ENCODE measurements at regions not wholly inside any gene's neighbourhood (a gene's known extent, or its start where the extent isn't known, plus 50 kb on each side); places are given as distances from the start of the nearest gene placed in this dataset.

DNA sequence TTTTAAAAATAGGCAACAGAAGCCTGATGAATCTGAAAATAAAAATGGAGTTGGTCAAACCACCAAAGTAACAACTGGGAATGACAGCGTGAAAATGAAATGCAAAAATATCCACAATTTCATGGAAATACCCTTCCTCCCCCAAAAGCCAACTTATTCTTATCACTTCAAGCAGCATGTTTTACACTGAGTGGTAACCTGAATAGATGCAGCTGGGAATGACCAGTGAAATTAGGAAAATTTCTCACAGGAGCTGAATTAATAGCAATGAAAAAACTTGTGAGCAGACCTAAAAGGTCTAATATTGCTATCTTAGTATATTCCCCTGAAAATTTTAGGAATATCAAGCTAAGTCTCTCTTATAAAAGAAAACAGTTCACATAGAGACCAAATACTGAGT lies 239.0 kb downstream of the PCDH18 start:
- H3K14ac ChIP-seq (replicated peaks; ENCODE audit: low read depth, low read length), result no peak overlapping the region
- intact Hi-C loops (cut with micrococcal nuclease), result no loop called here
- H3K18ac ChIP-seq (ENCODE audit: low read depth, low read length), result peak overlapping the region; percentile 84; the same call in 1 of the 2 replicates
- no peak overlapping the region for H2AK5ac ChIP-seq (ENCODE audit: low read depth, low read length)
- no peak overlapping the region for H2AK9ac ChIP-seq (replicated peaks; ENCODE audit: low read depth, low read length, poor library complexity)
- no peak overlapping the region for H3K9ac ChIP-seq (ENCODE audit: low read depth, low read length)
- TF ChIP-seq RFX5 (IDR thresholded peaks at IDR 0.05; ENCODE audit: low read depth, low read length) (no peak), MXI1 (IDR thresholded peaks at IDR 0.05; ENCODE audit: borderline replicate concordance, low read depth, low read length) (no peak)
- no peak overlapping the region for H3K23ac ChIP-seq (ENCODE audit: low read depth, low read length)
- H2BK5ac ChIP-seq (ENCODE audit: low read depth, low read length, poor library complexity, severe bottlenecking), result no peak overlapping the region
- in situ Hi-C loops (cut with MboI; ENCODE audit: low sequenced_read_pairs), result loop anchor here (25.0 kb wide), 1 partner anchor 219 kb away; no protein-coding TSS in a partner anchor
- no peak overlapping the region for H2BK15ac ChIP-seq (ENCODE audit: low read depth, low read length)
- H3K4ac ChIP-seq (ENCODE audit: low read depth, low read length), result no peak overlapping the region
- BruUV-seq (replicated peaks), result no TSS peak
- WGBS, 2 experiments (ENCODE audit: extremely low coverage in 2 of 2, insufficient read length in 1 of 2), result no CpG with 5 or more reads among the region's 1 CpG
- peak overlapping the region in 1 of 2 experiments; percentile 47; a peak in 1 of 4 replicates for H4K8ac ChIP-seq (ENCODE audit: low read depth in 2 of 2, low read length in 2 of 2)
- H2AFZ ChIP-seq (replicated peaks; ENCODE audit: low read length, poor library complexity), result no peak overlapping the region
- no peaks in the 10 kb centered on the region for H3K9me1 ChIP-seq (ENCODE audit: insufficient read depth, low read length)
- DNase-seq (no peak), ATAC-seq (ENCODE audit: low read depth) (no peak)
- dilution Hi-C loops (cut with HindIII; ENCODE audit: low sequenced_read_pairs, unreplicated experiment), result no loop called here
- POLR2A ChIA-PET (ENCODE audit: unreplicated experiment), result interaction anchor here (0.6 kb wide), 1 partner anchor 99 kb away, joined by 3 read pairs; no protein-coding TSS in a partner anchor
- H3K27ac ChIP-seq (ENCODE audit: insufficient read depth, low read length), result no peak overlapping the region
- H4K91ac ChIP-seq (ENCODE audit: insufficient read depth, low read depth, low read length), result no peak overlapping the region
- no peaks in the 10 kb centered on the region for H3K79me1 ChIP-seq (ENCODE audit: low read depth in 1 of 2, low read length in 2 of 2)
- no peaks in the 10 kb centered on the region for H3K4me1 ChIP-seq (ENCODE audit: control insufficient read depth, insufficient read depth, low read length)
- H4K20me1 ChIP-seq (ENCODE audit: insufficient read depth, low read length), result no peaks in the 10 kb centered on the region
- no peaks in the 10 kb centered on the region for H3K27me3 ChIP-seq (ENCODE audit: control insufficient read depth, insufficient read depth, low read length)
- no peak overlapping the region; the same call in 1 of the 2 replicates for H3K4me2 ChIP-seq (ENCODE audit: low read depth, low read length)
- no peaks in the 10 kb centered on the region for H3K9me3 ChIP-seq (ENCODE audit: control insufficient read depth, insufficient read depth, low read length)
- CTCF ChIA-PET, result interaction anchor here (0.6 to 1.0 kb wide), 2 partner anchors 230 to 239 kb away, joined by 4 to 5 read pairs; partner anchors contain the start of gene PCDH18
- no peak overlapping the region; the same call in 1 of the 2 replicates for H2BK120ac ChIP-seq (ENCODE audit: low read depth, low read length)
- H2BK20ac ChIP-seq (ENCODE audit: low read depth, low read length), result peak overlapping the region; percentile 11; the same call in 1 of the 2 replicates
- H4K5ac ChIP-seq (ENCODE audit: low read depth, low read length), result peak overlapping the region; percentile 69; the same call in 1 of the 2 replicates
- no peak overlapping the region for H3K4me3 ChIP-seq (ENCODE audit: insufficient read depth, low read depth, low read length)
- H3K36me3 ChIP-seq (ENCODE audit: control insufficient read depth, insufficient read depth, low read length), result no peaks in the 10 kb centered on the region
- no peak overlapping the region for H3K56ac ChIP-seq (ENCODE audit: extremely low read depth, insufficient read depth, low read length)

All from IMR-90 (cell line).